IPS-NIHi7 (cell line): ENCODE measurements at regions not wholly inside any gene's neighbourhood (a gene's known extent, or its start where the extent isn't known, plus 50 kb on each side); places are given as distances from the start of the nearest gene placed in this dataset.
A peak's percentile ranks its signal among the peaks of the same experiment; 100 is the strongest.
"Not testable (repeated sequence)": the region's sequence is repeated elsewhere in the genome, so short reads cannot be mapped to it uniquely, and the experiment has no call there.

Experiments
- DNase-seq: peaks from one replicate; pipeline ENCODE4 v3.0.0; 2012; ENCODE audit warnings: mixed read lengths; ENCODE audit errors: extremely low spot score

DNA sequence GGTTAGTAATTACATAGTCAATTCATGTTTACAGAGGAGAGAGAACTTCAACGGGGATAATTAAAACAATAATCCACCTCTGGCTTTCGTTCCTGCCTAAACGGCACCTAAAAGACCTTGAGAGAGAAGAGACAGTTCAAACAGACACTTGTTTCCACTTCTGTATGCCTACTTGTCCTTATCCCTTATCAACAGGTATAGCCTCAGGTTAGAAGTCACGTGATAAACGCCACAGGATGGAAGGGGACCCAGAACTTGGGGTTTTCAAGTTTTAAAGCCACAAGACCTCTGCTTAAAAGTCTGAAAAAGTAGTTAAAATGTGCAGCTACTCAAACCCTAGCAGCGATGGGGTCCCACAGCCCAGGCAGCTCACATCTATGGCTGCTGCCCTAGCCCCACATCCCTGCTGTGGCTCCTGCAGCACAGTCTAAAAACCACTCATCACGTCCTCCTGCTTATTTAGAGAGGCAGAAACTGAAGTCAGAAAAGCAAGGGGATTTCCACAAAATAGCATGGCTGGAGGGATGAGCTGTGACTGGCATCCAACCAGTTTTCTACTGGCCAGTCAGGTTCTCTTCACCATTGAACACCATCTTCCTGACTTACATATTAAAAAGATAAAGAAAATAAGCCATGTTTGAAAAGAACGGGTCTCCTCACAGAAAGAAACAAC lies 51.2 kb upstream of the SEC16B start:
- no peak for DNase-seq

DNA sequence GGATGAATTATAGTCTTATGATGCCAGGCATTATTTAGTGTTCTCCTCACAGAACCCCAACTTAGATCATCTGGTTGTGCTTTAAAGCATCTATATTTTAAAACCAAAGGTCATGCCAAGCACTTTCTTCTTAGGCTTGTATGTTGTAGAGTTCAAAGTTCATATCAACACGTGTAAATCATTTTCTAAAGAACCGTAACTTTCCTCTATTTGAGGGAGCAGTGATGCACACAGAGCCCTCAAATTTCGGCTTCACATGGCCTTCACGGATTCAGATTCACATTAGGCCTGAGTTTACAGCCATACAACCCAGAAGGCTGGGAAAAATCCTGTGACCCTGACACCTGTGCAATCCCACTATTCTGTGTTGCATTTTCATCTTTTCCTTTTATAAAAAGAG lies 52.1 kb upstream of the SEC16B start:
- no peak for DNase-seq

DNA sequence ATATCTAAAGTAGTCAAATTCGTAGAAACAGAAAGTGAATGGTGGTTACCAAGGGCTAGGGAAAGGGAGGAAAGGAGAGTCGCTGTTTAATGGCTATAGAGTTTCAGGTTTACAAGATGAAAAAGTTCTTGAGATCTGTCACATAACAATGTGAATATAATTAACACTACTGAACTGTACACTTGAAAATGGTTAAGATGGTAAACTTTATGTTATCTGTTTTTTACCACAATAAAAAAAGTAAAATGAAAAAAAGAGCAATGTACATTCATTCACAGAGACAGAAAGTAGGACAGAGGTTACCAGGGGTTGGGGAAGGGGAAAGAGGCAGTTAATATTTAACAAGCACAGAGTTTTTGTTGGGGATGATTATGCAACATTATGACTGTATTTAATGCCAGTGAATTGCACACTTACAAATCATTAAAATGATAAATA lies 53.3 kb upstream of the SEC16B start:
- no peak for DNase-seq

- DNase-seq, result no peak
Measured at GRCh38 chr1:178024504-178024903, 54.6 kb upstream of the SEC16B start.

- DNase-seq, result no peak
Measured at GRCh38 chr1:178025613-178026356, 55.9 kb upstream of the SEC16B start.

GRCh38 chr1:178028841-178029481 lies 59.1 kb upstream of the SEC16B start:
- DNase-seq, result no peak

GRCh38 chr1:178030467-178030866 lies 60.6 kb upstream of the SEC16B start:
- no peak for DNase-seq

- DNase-seq, result peak; percentile 92
Measured at GRCh38 chr1:178031856-178032320, 62.0 kb upstream of the RASAL2 start.

DNA sequence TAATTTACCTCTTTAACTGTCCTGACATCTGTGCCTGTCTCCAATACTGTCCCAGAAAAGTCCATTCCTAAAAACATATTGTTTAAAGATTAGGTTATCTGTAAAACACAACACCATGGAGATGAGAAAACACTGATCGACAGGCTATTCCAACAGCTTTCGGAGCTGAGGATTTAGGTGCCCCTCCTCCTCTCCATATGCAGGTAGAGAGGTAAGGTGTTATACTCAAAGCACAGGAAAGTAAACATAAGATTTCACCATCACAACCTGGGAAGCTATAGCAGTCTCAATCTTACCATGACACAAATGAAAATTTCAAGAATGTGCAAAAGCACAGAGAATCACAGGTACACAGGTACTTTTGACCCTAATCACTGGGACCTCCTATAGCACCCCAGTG lies 60.9 kb upstream of the RASAL2 start:
- no peak for DNase-seq

GRCh38 chr1:178034676-178035075 lies 59.2 kb upstream of the RASAL2 start:
- no peak for DNase-seq

GRCh38 chr1:178036090-178036489 lies 57.8 kb upstream of the RASAL2 start:
- no peak for DNase-seq

DNA sequence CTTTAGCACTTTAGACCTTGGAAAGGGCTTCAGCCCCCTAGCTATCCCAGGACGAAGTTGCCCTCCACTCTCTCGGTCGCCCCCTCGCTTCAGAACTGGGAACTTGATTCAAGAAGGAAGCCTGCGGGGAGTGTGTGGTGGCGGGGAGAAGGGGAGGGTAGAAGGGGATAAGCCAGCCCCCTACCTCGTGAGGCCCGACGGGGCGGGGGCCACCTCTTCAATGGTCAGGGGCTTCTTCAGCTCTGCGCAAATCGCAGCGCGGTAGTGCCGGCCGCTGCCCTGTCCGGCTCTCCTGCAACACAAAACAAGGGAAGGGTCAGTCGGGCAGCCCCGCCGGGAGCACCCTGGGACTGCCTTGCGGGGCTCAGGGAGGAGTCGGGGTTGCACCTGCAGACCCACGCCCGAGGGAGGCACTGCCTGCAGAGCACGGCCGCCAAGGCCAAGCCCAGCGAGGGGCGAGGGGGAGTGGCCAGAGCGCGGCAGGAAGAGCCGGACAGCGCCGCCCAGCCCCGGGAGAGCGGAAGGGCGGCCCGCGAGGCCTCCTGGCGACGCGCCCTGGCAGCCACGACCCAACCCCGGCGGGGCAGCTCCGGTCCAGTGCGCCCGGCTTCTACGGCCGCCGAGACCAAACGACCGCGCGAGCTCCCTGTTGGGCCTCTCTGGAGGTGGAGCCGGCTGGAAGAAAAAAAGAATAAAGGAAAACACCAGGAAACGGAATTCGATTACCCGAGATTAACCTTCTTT lies 56.2 kb upstream of the RASAL2 start:
- peak; percentile 95 for DNase-seq

GRCh38 chr1:178038372-178038771 lies 55.5 kb upstream of the RASAL2 start:
- DNase-seq, result no peak

GRCh38 chr1:178039891-178040290 lies 54.0 kb upstream of the RASAL2 start:
- no peak for DNase-seq

DNA sequence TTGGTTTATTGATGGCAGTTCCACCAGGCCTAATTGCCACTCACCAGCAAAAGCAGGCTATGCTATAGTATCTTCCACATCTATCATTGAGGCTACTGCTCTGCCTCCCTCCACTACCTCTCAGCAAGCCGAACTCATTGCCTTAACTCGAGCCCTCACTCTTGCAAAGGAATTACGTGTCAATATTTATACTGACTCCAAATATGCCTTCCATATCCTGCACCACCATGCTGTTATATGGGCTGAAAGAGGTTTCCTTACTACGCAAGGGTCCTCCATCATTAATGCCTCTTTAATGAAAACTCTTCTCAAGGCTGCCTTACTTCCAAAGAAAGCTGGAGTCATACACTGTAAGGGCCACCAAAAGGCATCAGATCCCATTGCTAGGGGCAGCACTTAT lies 50.0 kb upstream of the RASAL2 start:
- not testable (repeated sequence) for DNase-seq
